GM23338 (cell line): ENCODE measurements at regions not wholly inside any gene's neighbourhood (a gene's known extent, or its start where the extent isn't known, plus 50 kb on each side); places are given as distances from the start of the nearest gene placed in this dataset.

ENCODE experiments used
- ATAC-seq: fragments of 200-7000 bp; cut with Tn5 transposase; 3 replicates; pipeline ENCODE4 v1.9.1; 2020
- DNase-seq: peaks from one replicate; pipeline ENCODE4 v3.0.0-alpha.2; 2015; ENCODE audit warnings: low spot score
- H2AFZ ChIP-seq: fragments of 200-600 bp; sonication (generic); 2 replicates; pipeline ENCODE4 v1.8.0; 2016; ENCODE audit warnings: antibody characterized with exemption, mild to moderate bottlenecking, moderate library complexity
- H3F3A ChIP-seq: fragments of 200-600 bp; sonication (generic); replicated peaks from 2 replicates; pipeline ENCODE4 v1.8.0; 2017; ENCODE audit warnings: antibody characterized with exemption, mixed run types, low read depth
- H3K27ac ChIP-seq: fragments of 200-600 bp; sonication (generic); 2 replicates; pipeline ENCODE4 v1.6.1; 2016; ENCODE audit warnings: low read depth
- H3K27me3 ChIP-seq: fragments of 200-600 bp; sonication (generic); 2 replicates; pipeline ENCODE4 v1.8.0; 2016; ENCODE audit warnings: mild to moderate bottlenecking, mixed run types, moderate library complexity; ENCODE audit not compliant: insufficient read depth
- H3K36me3 ChIP-seq: fragments of 200-600 bp; sonication (generic); 2 replicates; pipeline ENCODE4 v1.8.0; 2016; ENCODE audit warnings: mild to moderate bottlenecking; ENCODE audit not compliant: insufficient read depth
- H3K4me1 ChIP-seq: fragments of 200-600 bp; sonication (generic); 2 replicates; pipeline ENCODE4 v1.8.0; 2016; ENCODE audit warnings: mild to moderate bottlenecking, moderate library complexity; ENCODE audit not compliant: insufficient read depth
- H3K4me2 ChIP-seq: fragments of 200-600 bp; sonication (generic); 2 replicates; pipeline ENCODE4 v1.7.1; 2017; ENCODE audit warnings: mixed run types
- H3K4me3 ChIP-seq: fragments of 200-600 bp; sonication (generic); 2 replicates; pipeline ENCODE4 v1.6.1; 2016; ENCODE audit warnings: mixed run types
- H3K79me2 ChIP-seq: fragments of 200-600 bp; sonication (generic); replicated peaks from 2 replicates; pipeline ENCODE4 v1.8.0; 2017; ENCODE audit warnings: mild to moderate bottlenecking; ENCODE audit not compliant: insufficient read depth
- H3K9me2 ChIP-seq: fragments of 200-600 bp; sonication (generic); 2 replicates; pipeline ENCODE4 v1.8.0; 2017; ENCODE audit not compliant: insufficient read depth
- H4K20me1 ChIP-seq: fragments of 200-600 bp; sonication (generic); replicated peaks from 2 replicates; pipeline ENCODE4 v1.8.0; 2017; ENCODE audit warnings: mild to moderate bottlenecking; ENCODE audit not compliant: insufficient read depth
- H3K27ac Mint-ChIP-seq: 2 replicates; pipeline ENCODE4 v1.8.0; 2020; ENCODE audit warnings: inconsistent platforms, mild to moderate bottlenecking, moderate library complexity, mixed read lengths
- H3K27me3 Mint-ChIP-seq: 3 replicates; pipeline ENCODE4 v1.8.0; 2022; ENCODE audit warnings: low read depth, mild to moderate bottlenecking, moderate library complexity, mixed read lengths, inconsistent platforms; ENCODE audit not compliant: insufficient read depth, poor library complexity
- H3K36me3 Mint-ChIP-seq: 3 replicates; pipeline ENCODE4 v1.8.0; 2021; ENCODE audit warnings: low read depth, mild to moderate bottlenecking, inconsistent platforms, moderate library complexity, mixed read lengths
- H3K4me1 Mint-ChIP-seq: 3 replicates; pipeline ENCODE4 v1.8.0; 2020; ENCODE audit warnings: mild to moderate bottlenecking, inconsistent platforms, mixed read lengths
- H3K4me3 Mint-ChIP-seq: 3 replicates; pipeline ENCODE4 v1.8.0; 2021; ENCODE audit warnings: moderate library complexity, mild to moderate bottlenecking, inconsistent platforms, mixed read lengths
- H3K9me3 Mint-ChIP-seq: 3 replicates; pipeline ENCODE4 v1.8.0; 2020; ENCODE audit warnings: moderate library complexity, mild to moderate bottlenecking, inconsistent platforms, mixed read lengths
- CREB1 ChIP-seq: fragments of 250-450 bp; sonication (Bioruptor Pico); IDR thresholded peaks from 2 replicates; pipeline ENCODE4 v1.5.0; 2020; ENCODE audit warnings: low read depth, mild to moderate bottlenecking, moderate library complexity
- EZH2 ChIP-seq: fragments of 200-600 bp; sonication (generic); IDR thresholded peaks from one replicate; pipeline ENCODE4 v1.8.0; 2017; ENCODE audit warnings: antibody characterized with exemption, mild to moderate bottlenecking, low read depth; ENCODE audit not compliant: unreplicated experiment
- EZH2phosphoT487 ChIP-seq: fragments of 200-600 bp; sonication (generic); IDR thresholded peaks from one replicate; pipeline ENCODE4 v1.8.1; 2018; ENCODE audit warnings: antibody characterized with exemption; ENCODE audit not compliant: unreplicated experiment
- JUNB ChIP-seq: IDR thresholded peaks from one replicate; pipeline ENCODE4 v1.6.1; 2016; ENCODE audit warnings: antibody characterized with exemption; ENCODE audit not compliant: unreplicated experiment
- NANOG ChIP-seq: IDR thresholded peaks from 2 replicates; pipeline ENCODE4 v1.6.1; 2016; ENCODE audit warnings: antibody characterized with exemption, borderline replicate concordance
- POLR2AphosphoS5 ChIP-seq: IDR thresholded peaks from 2 replicates; pipeline ENCODE4 v1.6.1; 2016; ENCODE audit warnings: antibody characterized with exemption, low read depth
- STAT1 ChIP-seq: IDR thresholded peaks from one replicate; pipeline ENCODE4 v1.6.1; 2016; ENCODE audit warnings: antibody characterized with exemption; ENCODE audit not compliant: unreplicated experiment
- ZNF114 ChIP-seq: fragments of 250-450 bp; sonication (Bioruptor Pico); IDR thresholded peaks from 2 replicates; pipeline ENCODE4 v1.5.0; 2020; ENCODE audit warnings: mild to moderate bottlenecking, moderate library complexity
- ZNF331 ChIP-seq: fragments of 250-450 bp; sonication (Bioruptor Pico); IDR thresholded peaks from 2 replicates; pipeline ENCODE4 v1.5.0; 2020; ENCODE audit warnings: low read depth, mild to moderate bottlenecking, moderate library complexity
- TF ChIP-seq, protein P1 (sequence below), 2 experiments: fragments of 200-600 bp in 1 of 2; sonication (generic) in 1 of 2; conservative IDR thresholded peaks; 2 replicates each; pipeline versions ENCODE4 v1.5.1 to v1.6.1; 2016 to 2017; ENCODE audit warnings: antibody characterized with exemption in 2 of 2, low read depth in 2 of 2, mild to moderate bottlenecking in 2 of 2, moderate library complexity in 1 of 2
- TF ChIP-seq, protein P2 (sequence below): IDR thresholded peaks from 2 replicates; pipeline ENCODE4 v1.6.1; 2016; ENCODE audit warnings: antibody characterized with exemption
- TF ChIP-seq, protein P3 (sequence below): fragments of 250-450 bp; sonication (Bioruptor Pico); IDR thresholded peaks from 2 replicates; pipeline ENCODE4 v1.5.0; 2020; ENCODE audit warnings: mild to moderate bottlenecking, moderate library complexity
- TF ChIP-seq, protein P4 (sequence below): IDR thresholded peaks from one replicate; pipeline ENCODE4 v1.6.1; 2018; ENCODE audit warnings: antibody characterized with exemption; ENCODE audit not compliant: unreplicated experiment

DNA sequence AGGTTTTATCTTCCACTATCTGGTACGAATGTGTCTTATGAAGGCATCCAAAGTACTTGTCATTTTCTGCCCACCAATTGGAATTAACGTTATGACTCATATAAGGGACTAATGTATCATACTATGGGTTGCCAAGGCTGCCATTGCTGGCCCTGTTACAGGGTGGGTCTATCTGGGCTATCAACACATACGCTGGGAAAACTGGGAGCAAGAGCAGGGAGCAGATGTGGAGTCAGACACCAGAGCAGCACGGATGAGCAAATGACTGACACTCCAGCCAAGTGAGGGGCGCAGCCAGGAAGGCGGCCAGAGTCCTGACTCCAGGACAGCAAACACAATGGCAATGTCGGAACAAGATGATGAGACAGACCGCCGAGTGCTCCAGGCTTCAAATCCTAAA is 145.9 kb downstream of the COPS8 start:
- no peak overlapping the region for H3K27ac Mint-ChIP-seq
- peaks cover 8% of the 10 kb centered on the region for H3K27me3 Mint-ChIP-seq
- Histone ChIP-seq H3F3A (no peaks in the 10 kb centered on the region), H4K20me1 (no peaks in the 10 kb centered on the region), H3K9me2 (peaks cover 20% of the 10 kb centered on the region; the same call in 1 of the 2 replicates), H3K79me2 (no peaks in the 10 kb centered on the region), H2AFZ (no peak overlapping the region), H3K4me2 (no peak overlapping the region), H3K4me3 (no peak overlapping the region), H3K4me1 (no peaks in the 10 kb centered on the region), H3K36me3 (no peaks in the 10 kb centered on the region), H3K27me3 (no peaks in the 10 kb centered on the region), H3K27ac (no peak overlapping the region)
- no peak overlapping the region for H3K4me3 Mint-ChIP-seq
- ATAC-seq, result no peak
- no peaks in the 10 kb centered on the region for H3K4me1 Mint-ChIP-seq
- no peaks in the 10 kb centered on the region; the same call in 1 of the 3 replicates for H3K9me3 Mint-ChIP-seq
- H3K36me3 Mint-ChIP-seq, result no peaks in the 10 kb centered on the region; the same call in 1 of the 3 replicates
- no peak for DNase-seq
- TF ChIP-seq POLR2AphosphoS5 (no peak), CREB1 (no peak), EZH2 (no peak), NANOG (no peak), JUNB (no peak), EZH2phosphoT487 (no peak), ZNF331 (CRISPR knock-in tag) (no peak), STAT1 (no peak), ZNF114 (CRISPR knock-in tag) (no peak)
- TF ChIP-seq, protein P1, sequence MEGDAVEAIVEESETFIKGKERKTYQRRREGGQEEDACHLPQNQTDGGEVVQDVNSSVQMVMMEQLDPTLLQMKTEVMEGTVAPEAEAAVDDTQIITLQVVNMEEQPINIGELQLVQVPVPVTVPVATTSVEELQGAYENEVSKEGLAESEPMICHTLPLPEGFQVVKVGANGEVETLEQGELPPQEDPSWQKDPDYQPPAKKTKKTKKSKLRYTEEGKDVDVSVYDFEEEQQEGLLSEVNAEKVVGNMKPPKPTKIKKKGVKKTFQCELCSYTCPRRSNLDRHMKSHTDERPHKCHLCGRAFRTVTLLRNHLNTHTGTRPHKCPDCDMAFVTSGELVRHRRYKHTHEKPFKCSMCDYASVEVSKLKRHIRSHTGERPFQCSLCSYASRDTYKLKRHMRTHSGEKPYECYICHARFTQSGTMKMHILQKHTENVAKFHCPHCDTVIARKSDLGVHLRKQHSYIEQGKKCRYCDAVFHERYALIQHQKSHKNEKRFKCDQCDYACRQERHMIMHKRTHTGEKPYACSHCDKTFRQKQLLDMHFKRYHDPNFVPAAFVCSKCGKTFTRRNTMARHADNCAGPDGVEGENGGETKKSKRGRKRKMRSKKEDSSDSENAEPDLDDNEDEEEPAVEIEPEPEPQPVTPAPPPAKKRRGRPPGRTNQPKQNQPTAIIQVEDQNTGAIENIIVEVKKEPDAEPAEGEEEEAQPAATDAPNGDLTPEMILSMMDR (conservative IDR thresholded peaks at IDR 0.05; ENCODE audit: low read depth in 2 of 2), result no peak
- TF ChIP-seq, protein P2, sequence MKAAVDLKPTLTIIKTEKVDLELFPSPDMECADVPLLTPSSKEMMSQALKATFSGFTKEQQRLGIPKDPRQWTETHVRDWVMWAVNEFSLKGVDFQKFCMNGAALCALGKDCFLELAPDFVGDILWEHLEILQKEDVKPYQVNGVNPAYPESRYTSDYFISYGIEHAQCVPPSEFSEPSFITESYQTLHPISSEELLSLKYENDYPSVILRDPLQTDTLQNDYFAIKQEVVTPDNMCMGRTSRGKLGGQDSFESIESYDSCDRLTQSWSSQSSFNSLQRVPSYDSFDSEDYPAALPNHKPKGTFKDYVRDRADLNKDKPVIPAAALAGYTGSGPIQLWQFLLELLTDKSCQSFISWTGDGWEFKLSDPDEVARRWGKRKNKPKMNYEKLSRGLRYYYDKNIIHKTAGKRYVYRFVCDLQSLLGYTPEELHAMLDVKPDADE, result no peak
- TF ChIP-seq, protein P3, sequence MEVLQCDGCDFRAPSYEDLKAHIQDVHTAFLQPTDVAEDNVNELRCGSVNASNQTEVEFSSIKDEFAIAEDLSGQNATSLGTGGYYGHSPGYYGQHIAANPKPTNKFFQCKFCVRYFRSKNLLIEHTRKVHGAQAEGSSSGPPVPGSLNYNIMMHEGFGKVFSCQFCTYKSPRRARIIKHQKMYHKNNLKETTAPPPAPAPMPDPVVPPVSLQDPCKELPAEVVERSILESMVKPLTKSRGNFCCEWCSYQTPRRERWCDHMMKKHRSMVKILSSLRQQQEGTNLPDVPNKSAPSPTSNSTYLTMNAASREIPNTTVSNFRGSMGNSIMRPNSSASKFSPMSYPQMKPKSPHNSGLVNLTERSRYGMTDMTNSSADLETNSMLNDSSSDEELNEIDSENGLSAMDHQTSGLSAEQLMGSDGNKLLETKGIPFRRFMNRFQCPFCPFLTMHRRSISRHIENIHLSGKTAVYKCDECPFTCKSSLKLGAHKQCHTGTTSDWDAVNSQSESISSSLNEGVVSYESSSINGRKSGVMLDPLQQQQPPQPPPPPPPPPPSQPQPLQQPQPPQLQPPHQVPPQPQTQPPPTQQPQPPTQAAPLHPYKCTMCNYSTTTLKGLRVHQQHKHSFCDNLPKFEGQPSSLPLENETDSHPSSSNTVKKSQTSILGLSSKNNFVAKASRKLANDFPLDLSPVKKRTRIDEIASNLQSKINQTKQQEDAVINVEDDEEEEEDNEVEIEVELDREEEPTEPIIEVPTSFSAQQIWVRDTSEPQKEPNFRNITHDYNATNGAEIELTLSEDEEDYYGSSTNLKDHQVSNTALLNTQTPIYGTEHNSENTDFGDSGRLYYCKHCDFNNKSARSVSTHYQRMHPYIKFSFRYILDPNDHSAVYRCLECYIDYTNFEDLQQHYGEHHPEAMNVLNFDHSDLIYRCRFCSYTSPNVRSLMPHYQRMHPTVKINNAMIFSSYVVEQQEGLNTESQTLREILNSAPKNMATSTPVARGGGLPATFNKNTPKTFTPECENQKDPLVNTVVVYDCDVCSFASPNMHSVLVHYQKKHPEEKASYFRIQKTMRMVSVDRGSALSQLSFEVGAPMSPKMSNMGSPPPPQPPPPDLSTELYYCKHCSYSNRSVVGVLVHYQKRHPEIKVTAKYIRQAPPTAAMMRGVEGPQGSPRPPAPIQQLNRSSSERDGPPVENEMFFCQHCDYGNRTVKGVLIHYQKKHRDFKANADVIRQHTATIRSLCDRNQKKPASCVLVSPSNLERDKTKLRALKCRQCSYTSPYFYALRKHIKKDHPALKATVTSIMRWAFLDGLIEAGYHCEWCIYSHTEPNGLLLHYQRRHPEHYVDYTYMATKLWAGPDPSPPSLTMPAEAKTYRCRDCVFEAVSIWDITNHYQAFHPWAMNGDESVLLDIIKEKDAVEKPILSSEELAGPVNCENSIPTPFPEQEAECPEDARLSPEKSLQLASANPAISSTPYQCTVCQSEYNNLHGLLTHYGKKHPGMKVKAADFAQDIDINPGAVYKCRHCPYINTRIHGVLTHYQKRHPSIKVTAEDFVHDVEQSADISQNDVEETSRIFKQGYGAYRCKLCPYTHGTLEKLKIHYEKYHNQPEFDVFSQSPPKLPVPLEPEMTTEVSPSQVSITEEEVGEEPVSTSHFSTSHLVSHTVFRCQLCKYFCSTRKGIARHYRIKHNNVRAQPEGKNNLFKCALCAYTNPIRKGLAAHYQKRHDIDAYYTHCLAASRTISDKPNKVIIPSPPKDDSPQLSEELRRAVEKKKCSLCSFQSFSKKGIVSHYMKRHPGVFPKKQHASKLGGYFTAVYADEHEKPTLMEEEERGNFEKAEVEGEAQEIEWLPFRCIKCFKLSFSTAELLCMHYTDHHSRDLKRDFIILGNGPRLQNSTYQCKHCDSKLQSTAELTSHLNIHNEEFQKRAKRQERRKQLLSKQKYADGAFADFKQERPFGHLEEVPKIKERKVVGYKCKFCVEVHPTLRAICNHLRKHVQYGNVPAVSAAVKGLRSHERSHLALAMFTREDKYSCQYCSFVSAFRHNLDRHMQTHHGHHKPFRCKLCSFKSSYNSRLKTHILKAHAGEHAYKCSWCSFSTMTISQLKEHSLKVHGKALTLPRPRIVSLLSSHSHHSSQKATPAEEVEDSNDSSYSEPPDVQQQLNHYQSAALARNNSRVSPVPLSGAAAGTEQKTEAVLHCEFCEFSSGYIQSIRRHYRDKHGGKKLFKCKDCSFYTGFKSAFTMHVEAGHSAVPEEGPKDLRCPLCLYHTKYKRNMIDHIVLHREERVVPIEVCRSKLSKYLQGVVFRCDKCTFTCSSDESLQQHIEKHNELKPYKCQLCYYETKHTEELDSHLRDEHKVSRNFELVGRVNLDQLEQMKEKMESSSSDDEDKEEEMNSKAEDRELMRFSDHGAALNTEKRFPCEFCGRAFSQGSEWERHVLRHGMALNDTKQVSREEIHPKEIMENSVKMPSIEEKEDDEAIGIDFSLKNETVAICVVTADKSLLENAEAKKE (CRISPR knock-in tag), result no peak
- TF ChIP-seq, protein P4, sequence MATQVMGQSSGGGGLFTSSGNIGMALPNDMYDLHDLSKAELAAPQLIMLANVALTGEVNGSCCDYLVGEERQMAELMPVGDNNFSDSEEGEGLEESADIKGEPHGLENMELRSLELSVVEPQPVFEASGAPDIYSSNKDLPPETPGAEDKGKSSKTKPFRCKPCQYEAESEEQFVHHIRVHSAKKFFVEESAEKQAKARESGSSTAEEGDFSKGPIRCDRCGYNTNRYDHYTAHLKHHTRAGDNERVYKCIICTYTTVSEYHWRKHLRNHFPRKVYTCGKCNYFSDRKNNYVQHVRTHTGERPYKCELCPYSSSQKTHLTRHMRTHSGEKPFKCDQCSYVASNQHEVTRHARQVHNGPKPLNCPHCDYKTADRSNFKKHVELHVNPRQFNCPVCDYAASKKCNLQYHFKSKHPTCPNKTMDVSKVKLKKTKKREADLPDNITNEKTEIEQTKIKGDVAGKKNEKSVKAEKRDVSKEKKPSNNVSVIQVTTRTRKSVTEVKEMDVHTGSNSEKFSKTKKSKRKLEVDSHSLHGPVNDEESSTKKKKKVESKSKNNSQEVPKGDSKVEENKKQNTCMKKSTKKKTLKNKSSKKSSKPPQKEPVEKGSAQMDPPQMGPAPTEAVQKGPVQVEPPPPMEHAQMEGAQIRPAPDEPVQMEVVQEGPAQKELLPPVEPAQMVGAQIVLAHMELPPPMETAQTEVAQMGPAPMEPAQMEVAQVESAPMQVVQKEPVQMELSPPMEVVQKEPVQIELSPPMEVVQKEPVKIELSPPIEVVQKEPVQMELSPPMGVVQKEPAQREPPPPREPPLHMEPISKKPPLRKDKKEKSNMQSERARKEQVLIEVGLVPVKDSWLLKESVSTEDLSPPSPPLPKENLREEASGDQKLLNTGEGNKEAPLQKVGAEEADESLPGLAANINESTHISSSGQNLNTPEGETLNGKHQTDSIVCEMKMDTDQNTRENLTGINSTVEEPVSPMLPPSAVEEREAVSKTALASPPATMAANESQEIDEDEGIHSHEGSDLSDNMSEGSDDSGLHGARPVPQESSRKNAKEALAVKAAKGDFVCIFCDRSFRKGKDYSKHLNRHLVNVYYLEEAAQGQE, result no peak
